H1 (cell line): ENCODE measurements at regions not wholly inside any gene's neighbourhood (a gene's known extent, or its start where the extent isn't known, plus 50 kb on each side); places are given as distances from the start of the nearest gene placed in this dataset.

Source experiments
- CTCF ChIA-PET: fragments of 300-600 bp; sonication (Branson Sonifier 250); formaldehyde crosslinking; loops from one replicate; lab custom pipeline; 2021; ENCODE audit not compliant: partially characterized antibody; lab: Charles Lee
- POLR2A ChIA-PET: fragments of 300-600 bp; sonication (Branson Sonifier 250); formaldehyde crosslinking; loops from one replicate; lab custom pipeline; 2021; ENCODE audit warnings: inconsistent platforms; ENCODE audit not compliant: partially characterized antibody; lab: Charles Lee
- DNase-seq, 2 experiments: peaks; one replicate each; pipeline versions ENCODE4 v3.0.0 to v3.0.0-alpha.2; 2010 to 2022; ENCODE audit warnings: low spot score in 2 of 2, low read depth in 1 of 2, mixed read lengths in 1 of 2
- FAIRE-seq: peaks from 2 replicates; lab custom pipeline; 2011; peaks lifted over from hg19 to GRCh38; lab: Jason Lieb, UNC
- H2AFZ ChIP-seq: 2 replicates; pipeline ENCODE4 v1.8.1; 2012; ENCODE audit warnings: low read length, inconsistent platforms
- H2AK5ac ChIP-seq: 2 replicates; pipeline ENCODE4 v1.6.1; 2013; ENCODE audit warnings: low read depth, low read length
- H2BK120ac ChIP-seq: replicated peaks from 2 replicates; pipeline ENCODE3; 2013; ENCODE audit warnings: low read depth, low read length, inconsistent platforms
- H2BK12ac ChIP-seq: 2 replicates; pipeline ENCODE4 v1.6.1; 2013; ENCODE audit warnings: low read depth, low read length
- H2BK15ac ChIP-seq: 2 replicates; pipeline ENCODE4 v1.6.1; 2013; ENCODE audit warnings: low read length
- H2BK20ac ChIP-seq: 2 replicates; pipeline ENCODE4 v1.6.1; 2013; ENCODE audit warnings: low read length
- H2BK5ac ChIP-seq: 2 replicates; pipeline ENCODE4 v1.6.1; 2013; ENCODE audit warnings: low read depth, low read length
- H3K14ac ChIP-seq: 2 replicates; pipeline ENCODE4 v1.6.1; 2013; ENCODE audit warnings: inconsistent platforms; ENCODE audit not compliant: insufficient read length
- H3K18ac ChIP-seq: 2 replicates; pipeline ENCODE4 v1.6.1; 2013; ENCODE audit warnings: low read length; ENCODE audit errors: extremely low read depth
- H3K23ac ChIP-seq: 2 replicates; pipeline ENCODE4 v1.6.1; 2013; ENCODE audit warnings: inconsistent platforms; ENCODE audit not compliant: insufficient read length
- H3K23me2 ChIP-seq: 2 replicates; pipeline ENCODE4 v1.6.1; 2013; ENCODE audit warnings: low read depth, low read length
- H3K27ac ChIP-seq: 2 replicates; pipeline ENCODE4 v1.6.1; 2011; ENCODE audit warnings: low read depth, low read length, inconsistent platforms
- H3K27me3 ChIP-seq, 4 experiments: replicated peaks in 1 of 4; 1 replicate in 1 of 4; 2 replicates in 3 of 4; pipeline versions ENCODE4 v1.6.1 to v1.8.1; 2011 to 2013; ENCODE audit warnings: low read length in 3 of 4, mild to moderate bottlenecking in 3 of 4, inconsistent platforms in 2 of 4, mixed read lengths in 2 of 4, moderate library complexity in 1 of 4; ENCODE audit not compliant: control insufficient read depth in 3 of 4, insufficient read depth in 3 of 4; ENCODE audit errors: extremely low read depth in 1 of 4
- H3K36me3 ChIP-seq, 4 experiments: 2 replicates each; pipeline versions ENCODE4 v1.6.1 to v1.8.1; 2011 to 2013; ENCODE audit warnings: mild to moderate bottlenecking in 4 of 4, low read length in 3 of 4, moderate library complexity in 2 of 4, control low read depth in 1 of 4, inconsistent platforms in 1 of 4; ENCODE audit not compliant: insufficient read depth in 4 of 4, control insufficient read depth in 2 of 4
- H3K4ac ChIP-seq: replicated peaks from 2 replicates; pipeline ENCODE3; 2013; ENCODE audit warnings: low read length, low read depth, mixed read lengths, inconsistent platforms; ENCODE audit not compliant: insufficient read length
- H3K4me1 ChIP-seq, 4 experiments: replicated peaks in 1 of 4; 1 replicate in 1 of 4; 2 replicates in 3 of 4; pipeline versions ENCODE4 v1.6.1 to v1.8.1; 2011 to 2013; ENCODE audit warnings: low read length in 3 of 4, inconsistent platforms in 2 of 4, mixed read lengths in 1 of 4; ENCODE audit not compliant: insufficient read depth in 4 of 4, control insufficient read depth in 3 of 4
- H3K4me2 ChIP-seq, 2 experiments: 2 replicates each; pipeline versions ENCODE4 v1.6.1 to v1.8.1; 2011 to 2013; ENCODE audit warnings: low read depth in 2 of 2, low read length in 2 of 2, control low read depth in 1 of 2, inconsistent platforms in 1 of 2, mild to moderate bottlenecking in 1 of 2; ENCODE audit not compliant: insufficient read depth in 1 of 2
- H3K4me3 ChIP-seq, 4 experiments: fragments of 200-600, 300-600 bp in 1 of 4; sonication (generic), shearing (Covaris generic), sonication (Bioruptor Twin) in 1 of 4; 2 replicates each; pipeline versions ENCODE4 v1.5.1 to v1.8.1; 2011 to 2016; ENCODE audit warnings: low read length in 4 of 4, low read depth in 3 of 4, control low read depth in 2 of 4, inconsistent platforms in 2 of 4, mild to moderate bottlenecking in 2 of 4, mixed read lengths in 1 of 4, moderate library complexity in 1 of 4; ENCODE audit not compliant: insufficient read depth in 2 of 4; ENCODE audit errors: extremely low read depth in 1 of 4
- H3K56ac ChIP-seq: replicated peaks from 2 replicates; pipeline ENCODE3; 2013; ENCODE audit warnings: low read depth, mild to moderate bottlenecking, mixed read lengths, low read length, inconsistent platforms; ENCODE audit not compliant: insufficient read length
- H3K79me1 ChIP-seq: 2 replicates; pipeline ENCODE4 v1.6.1; 2013; ENCODE audit warnings: low read depth, low read length, control low read depth
- H3K79me2 ChIP-seq, 2 experiments: 2 replicates each; pipeline versions ENCODE4 v1.6.1 to v1.8.1; 2012 to 2013; ENCODE audit warnings: low read length in 2 of 2, mild to moderate bottlenecking in 2 of 2, inconsistent platforms in 1 of 2; ENCODE audit not compliant: insufficient read depth in 2 of 2, control insufficient read depth in 1 of 2
- H3K9ac ChIP-seq, 4 experiments: replicated peaks in 1 of 4; 1 replicate in 1 of 4; 2 replicates in 3 of 4; pipeline versions ENCODE4 v1.6.1 to v1.8.1; 2011 to 2013; ENCODE audit warnings: low read depth in 3 of 4, low read length in 3 of 4, control low read depth in 2 of 4, mild to moderate bottlenecking in 2 of 4, moderate library complexity in 2 of 4, inconsistent platforms in 1 of 4; ENCODE audit errors: extremely low read depth in 1 of 4
- H3K9me3 ChIP-seq, 2 experiments: 2 replicates each; pipeline versions ENCODE4 v1.6.1 to v1.8.1; 2012 to 2013; ENCODE audit warnings: mild to moderate bottlenecking in 2 of 2, moderate library complexity in 2 of 2, control low read depth in 1 of 2, inconsistent platforms in 1 of 2, low read depth in 1 of 2, low read length in 1 of 2, mixed read lengths in 1 of 2; ENCODE audit not compliant: insufficient read depth in 2 of 2
- H4K20me1 ChIP-seq, 2 experiments: replicated peaks in 1 of 2; 2 replicates each; pipeline versions ENCODE3 to v1.8.1; 2011 to 2013; ENCODE audit warnings: inconsistent platforms in 2 of 2, low read length in 2 of 2, mild to moderate bottlenecking in 1 of 2; ENCODE audit not compliant: insufficient read depth in 2 of 2, control insufficient read depth in 1 of 2
- H4K5ac ChIP-seq: 2 replicates; pipeline ENCODE4 v1.6.1; 2013; ENCODE audit warnings: low read length, low read depth, mixed read lengths, inconsistent platforms; ENCODE audit not compliant: insufficient read length
- H4K8ac ChIP-seq: 2 replicates; pipeline ENCODE4 v1.8.0; 2013; ENCODE audit warnings: mild to moderate bottlenecking, moderate library complexity, low read length, inconsistent platforms; ENCODE audit not compliant: insufficient read depth; ENCODE audit errors: extremely low read depth
- H4K91ac ChIP-seq: replicated peaks from 2 replicates; pipeline ENCODE3; 2013; ENCODE audit warnings: low read length, mixed read lengths, inconsistent platforms; ENCODE audit not compliant: insufficient read length
- BCL11A ChIP-seq, 2 experiments: IDR thresholded peaks; one replicate each; pipeline ENCODE4 v1.6.1; 2011; ENCODE audit warnings: low read depth in 2 of 2, low read length in 2 of 2, mild to moderate bottlenecking in 2 of 2
- GTF2F1 ChIP-seq: IDR thresholded peaks from 2 replicates; pipeline ENCODE4 v1.6.1; 2012; ENCODE audit warnings: low read depth, low read length, improper control_type of control experiment, borderline replicate concordance
- KDM4A ChIP-seq: IDR thresholded peaks from one replicate; pipeline ENCODE4 v1.7.1; 2012; ENCODE audit warnings: low read depth, mild to moderate bottlenecking, moderate library complexity, low read length, inconsistent platforms; ENCODE audit not compliant: severe bottlenecking
- SUZ12 ChIP-seq: fragments of 200-600 bp; sonication (generic); IDR thresholded peaks from 2 replicates; pipeline ENCODE4 v1.6.1; 2012; ENCODE audit warnings: mild to moderate bottlenecking, inconsistent platforms, low read length, moderate library complexity, mixed read lengths
- WGBS, 2 experiments: shearing (Covaris generic) in 1 of 2; methylation state at CpG; one replicate each; pipeline versions ENCODE4 v1.1.6 to v1.1.7; 2013 to 2015; ENCODE audit warnings: low lambda C conversion rate in 2 of 2, mixed read lengths in 2 of 2, inconsistent platforms in 1 of 2, low coverage in 1 of 2, missing lambda C conversion rate in 1 of 2; ENCODE audit not compliant: insufficient replicate concordance in 2 of 2, insufficient coverage in 1 of 2, insufficient read length in 1 of 2; ENCODE audit errors: extremely low coverage in 1 of 2, missing lambda C conversion rate in 1 of 2; 5-methylcytosine and 5-hydroxymethylcytosine counted together

DNA sequence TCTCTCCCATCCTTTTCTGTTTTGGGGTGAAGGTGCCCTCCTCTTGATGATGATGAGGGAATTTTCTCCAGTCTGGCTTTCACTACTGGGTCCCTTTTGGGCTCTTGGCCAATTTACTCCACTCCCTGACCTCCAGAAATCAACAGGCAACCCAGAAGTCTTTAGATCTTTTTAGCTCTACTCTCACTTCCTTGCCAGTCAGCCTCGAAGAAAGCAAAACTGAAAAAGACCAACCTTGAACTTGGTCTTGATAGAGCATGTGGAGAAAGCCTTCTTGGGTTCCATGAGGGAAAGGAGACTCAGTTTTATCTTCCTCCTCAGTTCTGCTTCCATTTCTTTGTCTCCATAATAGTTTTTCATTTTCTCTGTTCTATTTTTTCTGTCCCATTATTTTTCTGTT lies 91.4 kb upstream of the NPVF start:
- H3K4ac ChIP-seq, result no peak overlapping the region
- no peak overlapping the region for H2AFZ ChIP-seq
- no peaks in the 10 kb centered on the region for H3K36me3 ChIP-seq
- H2AK5ac ChIP-seq, result no peak overlapping the region
- no peak overlapping the region for H4K5ac ChIP-seq
- TF ChIP-seq GTF2F1 (no peak), BCL11A (IDR thresholded peaks at IDR 0.05; ENCODE audit: low read depth in 2 of 2, low read length in 2 of 2) (no peak), KDM4A (no peak), SUZ12 (no peak)
- no peak overlapping the region for H3K4me3 ChIP-seq
- no peak overlapping the region for H2BK5ac ChIP-seq
- whole genome bisulfite sequencing, 2 experiments, result 95% methylated on average over 1 of the region's 1 CpG; no CpG with 5 or more reads in 1 of the 2 experiments
- no peak overlapping the region for H2BK12ac ChIP-seq
- no peak overlapping the region for H2BK120ac ChIP-seq
- no peak for FAIRE-seq
- H3K9me3 ChIP-seq, result no peaks in the 10 kb centered on the region
- no peak overlapping the region for H3K4me2 ChIP-seq
- no peaks in the 10 kb centered on the region for H3K79me2 ChIP-seq
- CTCF ChIA-PET, result interaction anchor here (0.8 kb wide), 1 partner anchor 10 kb away, joined by 3 read pairs; no protein-coding TSS in a partner anchor
- H3K27me3 ChIP-seq, result peaks cover 0 to 1% (median 0%) of the 10 kb centered on the region in 4 experiments; a peak in 1 of 7 replicates
- POLR2A ChIA-PET, result no interaction called here
- no peak overlapping the region for H2BK15ac ChIP-seq
- H4K91ac ChIP-seq, result no peak overlapping the region
- H3K14ac ChIP-seq, result no peak overlapping the region
- H4K8ac ChIP-seq, result no peak overlapping the region
- H3K18ac ChIP-seq, result no peak overlapping the region
- H3K79me1 ChIP-seq, result no peaks in the 10 kb centered on the region
- no peaks in the 10 kb centered on the region for H3K23me2 ChIP-seq
- no peak for DNase-seq
- H3K4me1 ChIP-seq, result no peaks in the 10 kb centered on the region; a peak in 1 of 7 replicates
- no peaks in the 10 kb centered on the region for H4K20me1 ChIP-seq
- no peak overlapping the region for H2BK20ac ChIP-seq
- H3K27ac ChIP-seq, result no peak overlapping the region
- H3K9ac ChIP-seq, result no peak overlapping the region
- no peak overlapping the region for H3K23ac ChIP-seq
- no peak overlapping the region for H3K56ac ChIP-seq
